Gastroesophageal sphincter (tissue), 4 donors: ENCODE measurements at regions not wholly inside any gene's neighbourhood (a gene's known extent, or its start where the extent isn't known, plus 50 kb on each side); places are given as distances from the start of the nearest gene placed in this dataset.

Experiments used
- ATAC-seq: fragments of 150-250 bp; one replicate; pipeline ENCODE4 v1.9.1; 2016; ENCODE audit warnings: mild to moderate bottlenecking, moderate library complexity
- H3K27ac ChIP-seq, 4 donors: fragments of 200-600 bp; sonication (generic) in 3 of 4; 1 replicate in 3 of 4; 2 replicates in 1 of 4; pipeline ENCODE4 v1.5.1; 2016 to 2019
- H3K27me3 ChIP-seq: fragments of 200-600 bp; sonication (generic); one replicate; pipeline ENCODE4 v1.5.1; 2019
- H3K36me3 ChIP-seq, 2 donors: fragments of 200-600 bp; sonication (generic); one replicate each; pipeline ENCODE4 v1.5.1; 2019; ENCODE audit warnings: control low read depth in 1 of 2
- H3K4me1 ChIP-seq, 3 donors: fragments of 200-600 bp; sonication (generic); 1 replicate in 2 of 3; 2 replicates in 1 of 3; pipeline ENCODE4 v1.5.1; 2016 to 2019; ENCODE audit warnings: control low read depth in 2 of 3
- H3K4me3 ChIP-seq, 2 donors: fragments of 200-600 bp; sonication (generic); one replicate each; pipeline ENCODE4 v1.5.1; 2019; ENCODE audit warnings: mild to moderate bottlenecking in 1 of 2, moderate library complexity in 1 of 2
- H3K9me3 ChIP-seq, 3 donors: fragments of 200-600 bp; sonication (generic); one replicate each; pipeline ENCODE4 v1.5.1; 2017 to 2019; ENCODE audit warnings: control low read depth in 2 of 3
- CTCF ChIP-seq, 4 experiments: fragments of 200-600 bp in 2 of 4; fragments of 450-650 bp in 2 of 4; sonication (generic) in 1 of 4; IDR thresholded peaks; one replicate each; pipeline ENCODE4 v1.5.1; 2017 to 2019; ENCODE audit warnings: antibody characterized with exemption in 4 of 4, mild to moderate bottlenecking in 2 of 4, moderate library complexity in 2 of 4
- EP300 ChIP-seq: sonication (generic); formaldehyde crosslinking; IDR thresholded peaks from one replicate; pipeline ENCODE4 v1.6.1; 2017; ENCODE audit warnings: antibody characterized with exemption, mild to moderate bottlenecking
- POLR2A ChIP-seq, 2 donors: fragments of 450-650 bp; IDR thresholded peaks; one replicate each; pipeline ENCODE4 v1.6.1; 2017; ENCODE audit warnings: antibody characterized with exemption in 2 of 2, mild to moderate bottlenecking in 2 of 2, moderate library complexity in 1 of 2
- POLR2AphosphoS5 ChIP-seq: sonication (generic); formaldehyde crosslinking; IDR thresholded peaks from one replicate; pipeline ENCODE4 v1.6.1; 2017; ENCODE audit warnings: antibody characterized with exemption
- WGBS, 2 donors: methylation state at CpG; one replicate each; pipeline ENCODE4 v1.1.5; 2018; ENCODE audit warnings: low coverage in 1 of 2; 5-methylcytosine and 5-hydroxymethylcytosine counted together

GRCh38 chr2:192265751-192266150 is 71.0 kb upstream of the TMEFF2 start:
- TF ChIP-seq POLR2A (IDR thresholded peaks at IDR 0.05), result no peak
- TF ChIP-seq EP300, result no peak
- no peak for TF ChIP-seq POLR2AphosphoS5
- no peak for TF ChIP-seq CTCF (IDR thresholded peaks at IDR 0.05)
- H3K4me1 ChIP-seq, result no peaks in the 10 kb centered on the region
- H3K4me3 ChIP-seq, result no peak overlapping the region
- ATAC-seq, result no peak
- no peak overlapping the region for H3K27ac ChIP-seq
- WGBS, 2 donors, result 28 to 71% methylated on average over 2 of the region's 2 CpGs
- H3K36me3 ChIP-seq, result no peaks in the 10 kb centered on the region
- H3K27me3 ChIP-seq, result no peaks in the 10 kb centered on the region
- no peaks in the 10 kb centered on the region for H3K9me3 ChIP-seq

- H3K27me3 ChIP-seq, result no peaks in the 10 kb centered on the region
- no peak for TF ChIP-seq POLR2A (IDR thresholded peaks at IDR 0.05)
- no peak for TF ChIP-seq EP300
- no peak for TF ChIP-seq CTCF (IDR thresholded peaks at IDR 0.05)
- TF ChIP-seq POLR2AphosphoS5, result no peak
- H3K27ac ChIP-seq, result no peak overlapping the region
- no peak for ATAC-seq
- WGBS, 2 donors, result 62 to 80% methylated on average over 3 of the region's 3 CpGs
- no peak overlapping the region for H3K4me3 ChIP-seq
- H3K9me3 ChIP-seq, result no peaks in the 10 kb centered on the region
- no peaks in the 10 kb centered on the region for H3K4me1 ChIP-seq
- H3K36me3 ChIP-seq, result no peaks in the 10 kb centered on the region
Observed at GRCh38 chr2:192254444-192254843, 59.7 kb upstream of the TMEFF2 start.

GRCh38 chr2:192253692-192254091 is 59.0 kb upstream of the TMEFF2 start:
- no peak for TF ChIP-seq CTCF (IDR thresholded peaks at IDR 0.05)
- no peak for TF ChIP-seq POLR2AphosphoS5
- TF ChIP-seq POLR2A (IDR thresholded peaks at IDR 0.05), result no peak
- no peak for TF ChIP-seq EP300
- no peaks in the 10 kb centered on the region for H3K9me3 ChIP-seq
- H3K4me1 ChIP-seq, result no peaks in the 10 kb centered on the region
- H3K27me3 ChIP-seq, result no peaks in the 10 kb centered on the region
- H3K36me3 ChIP-seq, result no peaks in the 10 kb centered on the region
- no peak overlapping the region for H3K27ac ChIP-seq
- WGBS, 2 donors, result 75 to 77% methylated on average over 2 to 4 of the region's 4 CpGs
- no peak for ATAC-seq
- no peak overlapping the region for H3K4me3 ChIP-seq

GRCh38 chr2:192250961-192251360 is 56.2 kb upstream of the TMEFF2 start:
- H3K9me3 ChIP-seq, result no peaks in the 10 kb centered on the region
- H3K36me3 ChIP-seq, result no peaks in the 10 kb centered on the region
- no peak overlapping the region for H3K27ac ChIP-seq
- no peaks in the 10 kb centered on the region for H3K27me3 ChIP-seq
- TF ChIP-seq CTCF (IDR thresholded peaks at IDR 0.05), result no peak
- no peak for TF ChIP-seq EP300
- TF ChIP-seq POLR2A (IDR thresholded peaks at IDR 0.05), result no peak
- no peak for TF ChIP-seq POLR2AphosphoS5
- no peaks in the 10 kb centered on the region for H3K4me1 ChIP-seq
- no peak for ATAC-seq
- H3K4me3 ChIP-seq, result no peak overlapping the region

GRCh38 chr2:192247456-192247855 is 52.7 kb upstream of the TMEFF2 start:
- ATAC-seq, result no peak
- WGBS, 2 donors, result 65 to 86% methylated on average over 3 of the region's 3 CpGs
- H3K27me3 ChIP-seq, result no peaks in the 10 kb centered on the region
- H3K4me1 ChIP-seq, result no peaks in the 10 kb centered on the region
- TF ChIP-seq CTCF (IDR thresholded peaks at IDR 0.05) (no peak), EP300 (no peak), POLR2A (IDR thresholded peaks at IDR 0.05) (no peak), POLR2AphosphoS5 (no peak)
- no peaks in the 10 kb centered on the region for H3K9me3 ChIP-seq
- no peak overlapping the region for H3K4me3 ChIP-seq
- H3K36me3 ChIP-seq, result no peaks in the 10 kb centered on the region
- H3K27ac ChIP-seq, result no peak overlapping the region
